ENCODE measurements at regions not wholly inside any gene's neighbourhood (a gene's known extent, or its start where the extent isn't known, plus 50 kb on each side); places are given as distances from the start of the nearest gene placed in this dataset.

DNA sequence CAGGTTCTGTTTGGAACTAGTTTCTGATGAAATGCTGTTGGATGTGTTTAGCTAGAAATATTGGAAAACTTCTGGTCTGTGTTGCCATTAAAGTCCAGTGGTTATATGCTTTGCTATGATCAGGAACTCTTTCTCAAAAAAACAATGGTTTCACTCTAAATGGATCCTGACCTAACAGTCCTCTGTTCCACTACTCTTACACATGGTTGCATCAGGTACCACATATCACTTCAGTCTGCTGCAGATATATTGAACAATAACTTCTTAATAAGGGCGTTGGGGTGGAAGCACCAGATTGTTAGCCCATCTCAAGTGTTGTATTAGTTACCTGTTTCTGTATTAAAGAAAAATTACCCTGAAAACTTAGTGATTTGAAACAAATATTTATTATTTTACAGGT is 676.6 kb upstream of the GCFC2 start:
- TF ChIP-seq CTCF (IDR thresholded peaks at IDR 0.05) (no peak), POLR2A (IDR thresholded peaks at IDR 0.05) (no peak)

All from uterus (tissue), 2 donors.